22Rv1 (cell line): ENCODE measurements at regions not wholly inside any gene's neighbourhood (a gene's known extent, or its start where the extent isn't known, plus 50 kb on each side); places are given as distances from the start of the nearest gene placed in this dataset.

Experiments used
- H3K27ac ChIP-seq: fragments of 450-650 bp; 2 replicates; pipeline ENCODE4 v1.5.1; 2017
- CTCF ChIP-seq: fragments of 450-650 bp; IDR thresholded peaks from 2 replicates; pipeline ENCODE4 v1.5.1; 2017; ENCODE audit warnings: mild to moderate bottlenecking
- ZFX ChIP-seq: fragments of 450-650 bp; IDR thresholded peaks from 2 replicates; pipeline ENCODE4 v1.6.1; 2017; ENCODE audit warnings: antibody characterized with exemption, borderline replicate concordance

- no peak overlapping the region for H3K27ac ChIP-seq
- TF ChIP-seq ZFX (no peak), CTCF (no peak)
Observed at GRCh38 chr16:79359082-79359481, 241.5 kb downstream of the MAF start.

GRCh38 chr16:79358188-79358587, 242.3 kb downstream of the MAF start:
- H3K27ac ChIP-seq: no peak overlapping the region
- TF ChIP-seq CTCF: no peak
- TF ChIP-seq ZFX: no peak

- TF ChIP-seq ZFX (no peak), CTCF (no peak)
- H3K27ac ChIP-seq: no peak overlapping the region
Observed at GRCh38 chr16:79355600-79356358, 244.8 kb downstream of the MAF start.

- H3K27ac ChIP-seq: no peak overlapping the region
- TF ChIP-seq ZFX (no peak), CTCF (no peak)
Observed at GRCh38 chr16:79351927-79352326, 248.6 kb downstream of the MAF start.

GRCh38 chr16:79349803-79350202, 250.7 kb downstream of the MAF start:
- no peak overlapping the region for H3K27ac ChIP-seq
- no peak for TF ChIP-seq ZFX
- TF ChIP-seq CTCF: no peak

GRCh38 chr16:79348521-79349306, 251.8 kb downstream of the MAF start:
- no peak for TF ChIP-seq CTCF
- no peak for TF ChIP-seq ZFX
- no peak overlapping the region for H3K27ac ChIP-seq

- no peak overlapping the region for H3K27ac ChIP-seq
- TF ChIP-seq ZFX: no peak
- TF ChIP-seq CTCF: no peak
Observed at GRCh38 chr16:79347277-79347676, 253.3 kb downstream of the MAF start.
